Ishikawa (cell line): ENCODE measurements at regions not wholly inside any gene's neighbourhood (a gene's known extent, or its start where the extent isn't known, plus 50 kb on each side); places are given as distances from the start of the nearest gene placed in this dataset.

ENCODE experiments used
- CEBPB ChIP-seq: IDR thresholded peaks from 2 replicates; pipeline ENCODE4 v1.6.1; 2012
- CREB1 ChIP-seq: IDR thresholded peaks from 2 replicates; pipeline ENCODE4 v1.6.1; 2012; ENCODE audit warnings: low read depth
- EGR1 ChIP-seq: IDR thresholded peaks from 2 replicates; pipeline ENCODE4 v1.6.1; 2012
- EP300 ChIP-seq: IDR thresholded peaks from 2 replicates; pipeline ENCODE4 v1.6.1; 2012; ENCODE audit warnings: borderline replicate concordance
- FOXM1 ChIP-seq: IDR thresholded peaks from 2 replicates; pipeline ENCODE4 v1.6.1; 2012; ENCODE audit warnings: low read depth, borderline replicate concordance
- NFIC ChIP-seq: IDR thresholded peaks from 2 replicates; pipeline ENCODE4 v1.6.1; 2012
- RAD21 ChIP-seq: IDR thresholded peaks from 2 replicates; pipeline ENCODE4 v1.6.1; 2012; ENCODE audit warnings: low read depth
- TAF1 ChIP-seq: IDR thresholded peaks from 2 replicates; pipeline ENCODE4 v1.6.1; 2012; ENCODE audit warnings: low read depth, mild to moderate bottlenecking
- TCF12 ChIP-seq: IDR thresholded peaks from 2 replicates; pipeline ENCODE4 v1.6.1; 2012; ENCODE audit warnings: low read depth
- TEAD4 ChIP-seq: IDR thresholded peaks from 2 replicates; pipeline ENCODE4 v1.6.1; 2012
- USF1 ChIP-seq: IDR thresholded peaks from 2 replicates; pipeline ENCODE4 v1.6.1; 2012
- YY1 ChIP-seq: IDR thresholded peaks from 2 replicates; pipeline ENCODE4 v1.6.1; 2012; ENCODE audit warnings: low read depth
- ZBTB7A ChIP-seq: IDR thresholded peaks from 2 replicates; pipeline ENCODE4 v1.6.1; 2012; ENCODE audit warnings: low read depth
- TF ChIP-seq, protein P1 (sequence below): IDR thresholded peaks from 2 replicates; pipeline ENCODE4 v1.6.1; 2012
- TF ChIP-seq, protein P2 (sequence below): IDR thresholded peaks from 2 replicates; pipeline ENCODE4 v1.6.1; 2012; ENCODE audit warnings: low read depth, mild to moderate bottlenecking

DNA sequence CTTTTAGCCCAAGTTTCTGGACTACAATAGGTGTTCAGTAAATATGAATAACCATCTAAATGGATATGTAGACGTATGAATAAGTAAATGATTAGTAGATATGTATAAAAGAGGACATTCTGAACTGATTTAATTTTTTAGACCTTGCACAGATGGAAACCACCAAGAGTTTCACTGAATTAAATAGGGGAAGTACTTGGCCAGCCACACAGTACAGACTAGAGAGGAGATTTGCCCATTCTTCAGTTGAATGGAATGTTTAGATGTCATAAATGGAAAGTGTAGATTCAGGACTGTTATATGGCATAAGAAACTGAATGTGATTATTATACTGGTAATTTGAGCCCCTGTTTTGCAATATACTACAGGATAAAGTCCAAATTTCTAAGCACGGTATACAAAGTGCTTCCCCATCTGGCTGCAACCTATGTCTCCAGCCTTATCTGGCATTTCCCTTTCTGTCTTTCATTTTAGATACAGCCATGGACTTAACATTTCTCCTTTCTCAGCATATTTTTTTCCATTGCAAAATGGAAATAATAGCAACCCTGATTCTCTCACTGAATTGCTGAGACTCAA is 137.8 kb upstream of the HS3ST1 start:
- TF ChIP-seq TEAD4 (no peak), ZBTB7A (no peak), FOXM1 (no peak), USF1 (no peak), EP300 (no peak), TCF12 (no peak)
- TF ChIP-seq, protein P1, sequence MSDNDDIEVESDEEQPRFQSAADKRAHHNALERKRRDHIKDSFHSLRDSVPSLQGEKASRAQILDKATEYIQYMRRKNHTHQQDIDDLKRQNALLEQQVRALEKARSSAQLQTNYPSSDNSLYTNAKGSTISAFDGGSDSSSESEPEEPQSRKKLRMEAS, result no peak

- no peak for TF ChIP-seq TAF1
- TF ChIP-seq TCF12, result no peak
- TF ChIP-seq, protein P1, result no peak
- no peak for TF ChIP-seq CREB1
- TF ChIP-seq EP300, result no peak
- TF ChIP-seq NFIC, result no peak
Observed at GRCh38 chr4:11565899-11566298, 137.2 kb upstream of the HS3ST1 start.

DNA sequence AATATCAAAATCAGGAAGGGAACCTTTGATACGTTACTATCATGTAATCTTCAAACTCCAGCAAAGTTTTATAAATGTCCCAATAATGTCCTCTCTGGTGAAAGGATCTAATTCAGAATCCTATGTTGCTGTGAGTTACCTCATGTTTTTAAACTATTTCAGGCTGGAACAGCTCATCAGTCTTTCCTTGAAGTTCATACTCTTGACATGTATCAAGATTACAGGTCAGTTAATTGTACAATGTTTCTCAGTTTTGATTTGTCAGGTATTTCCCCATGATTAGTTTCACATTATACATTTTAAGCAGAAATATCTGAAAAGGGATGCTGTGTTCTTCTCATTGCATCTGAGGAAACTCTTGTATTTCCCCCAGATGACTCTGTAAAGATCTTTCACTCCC is 136.5 kb upstream of the HS3ST1 start:
- no peak for TF ChIP-seq TAF1
- no peak for TF ChIP-seq YY1
- TF ChIP-seq, protein P2, sequence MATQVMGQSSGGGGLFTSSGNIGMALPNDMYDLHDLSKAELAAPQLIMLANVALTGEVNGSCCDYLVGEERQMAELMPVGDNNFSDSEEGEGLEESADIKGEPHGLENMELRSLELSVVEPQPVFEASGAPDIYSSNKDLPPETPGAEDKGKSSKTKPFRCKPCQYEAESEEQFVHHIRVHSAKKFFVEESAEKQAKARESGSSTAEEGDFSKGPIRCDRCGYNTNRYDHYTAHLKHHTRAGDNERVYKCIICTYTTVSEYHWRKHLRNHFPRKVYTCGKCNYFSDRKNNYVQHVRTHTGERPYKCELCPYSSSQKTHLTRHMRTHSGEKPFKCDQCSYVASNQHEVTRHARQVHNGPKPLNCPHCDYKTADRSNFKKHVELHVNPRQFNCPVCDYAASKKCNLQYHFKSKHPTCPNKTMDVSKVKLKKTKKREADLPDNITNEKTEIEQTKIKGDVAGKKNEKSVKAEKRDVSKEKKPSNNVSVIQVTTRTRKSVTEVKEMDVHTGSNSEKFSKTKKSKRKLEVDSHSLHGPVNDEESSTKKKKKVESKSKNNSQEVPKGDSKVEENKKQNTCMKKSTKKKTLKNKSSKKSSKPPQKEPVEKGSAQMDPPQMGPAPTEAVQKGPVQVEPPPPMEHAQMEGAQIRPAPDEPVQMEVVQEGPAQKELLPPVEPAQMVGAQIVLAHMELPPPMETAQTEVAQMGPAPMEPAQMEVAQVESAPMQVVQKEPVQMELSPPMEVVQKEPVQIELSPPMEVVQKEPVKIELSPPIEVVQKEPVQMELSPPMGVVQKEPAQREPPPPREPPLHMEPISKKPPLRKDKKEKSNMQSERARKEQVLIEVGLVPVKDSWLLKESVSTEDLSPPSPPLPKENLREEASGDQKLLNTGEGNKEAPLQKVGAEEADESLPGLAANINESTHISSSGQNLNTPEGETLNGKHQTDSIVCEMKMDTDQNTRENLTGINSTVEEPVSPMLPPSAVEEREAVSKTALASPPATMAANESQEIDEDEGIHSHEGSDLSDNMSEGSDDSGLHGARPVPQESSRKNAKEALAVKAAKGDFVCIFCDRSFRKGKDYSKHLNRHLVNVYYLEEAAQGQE, result no peak
- TF ChIP-seq EP300, result no peak
- no peak for TF ChIP-seq CREB1
- no peak for TF ChIP-seq TCF12
- TF ChIP-seq NFIC, result no peak
- TF ChIP-seq TEAD4, result no peak
- TF ChIP-seq, protein P1, result no peak
- TF ChIP-seq EGR1, result no peak
- no peak for TF ChIP-seq ZBTB7A
- TF ChIP-seq RAD21, result no peak
- no peak for TF ChIP-seq CEBPB
- no peak for TF ChIP-seq USF1

DNA sequence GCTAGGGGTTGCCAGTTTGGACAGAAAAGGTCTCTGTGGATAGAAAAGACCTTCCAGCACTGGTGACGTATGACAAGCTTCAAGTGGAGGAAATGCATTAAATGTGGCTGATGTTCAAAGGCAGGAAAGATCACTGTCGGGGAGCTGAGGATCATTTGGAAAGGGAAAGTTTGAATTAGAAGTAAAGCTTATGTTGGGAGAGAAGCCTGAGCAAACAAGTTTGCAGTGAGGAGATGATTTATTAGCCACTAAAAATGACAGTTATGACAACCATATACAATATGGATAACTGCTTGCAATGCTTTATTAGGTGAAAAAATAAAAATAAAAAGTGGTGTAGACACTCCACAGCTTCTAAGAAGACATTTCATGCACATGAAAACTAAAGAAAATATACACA is 135.3 kb upstream of the HS3ST1 start:
- TF ChIP-seq EP300 (no peak), EGR1 (no peak)

GRCh38 chr4:11549525-11549924 is 120.8 kb upstream of the HS3ST1 start:
- TF ChIP-seq, protein P1, result no peak

- no peak for TF ChIP-seq CREB1
- TF ChIP-seq CEBPB, result no peak
- no peak for TF ChIP-seq EGR1
- no peak for TF ChIP-seq NFIC
Observed at GRCh38 chr4:11548597-11549082, 119.9 kb upstream of the HS3ST1 start.

GRCh38 chr4:11546391-11547175 is 117.9 kb upstream of the HS3ST1 start:
- TF ChIP-seq CREB1 (no peak), TEAD4 (no peak), YY1 (no peak), RAD21 (no peak), TCF12 (no peak), ZBTB7A (no peak), TAF1 (no peak), EGR1 (no peak), NFIC (no peak), FOXM1 (no peak), CEBPB (no peak), EP300 (no peak), USF1 (no peak)
- TF ChIP-seq, protein P1, result no peak
- TF ChIP-seq, protein P2, result no peak
